ENCODE measurements at regions not wholly inside any gene's neighbourhood (a gene's known extent, or its start where the extent isn't known, plus 50 kb on each side); places are given as distances from the start of the nearest gene placed in this dataset.
"Not testable (repeated sequence)": the region's sequence is repeated elsewhere in the genome, so short reads cannot be mapped to it uniquely, and the experiment has no call there.

DNA sequence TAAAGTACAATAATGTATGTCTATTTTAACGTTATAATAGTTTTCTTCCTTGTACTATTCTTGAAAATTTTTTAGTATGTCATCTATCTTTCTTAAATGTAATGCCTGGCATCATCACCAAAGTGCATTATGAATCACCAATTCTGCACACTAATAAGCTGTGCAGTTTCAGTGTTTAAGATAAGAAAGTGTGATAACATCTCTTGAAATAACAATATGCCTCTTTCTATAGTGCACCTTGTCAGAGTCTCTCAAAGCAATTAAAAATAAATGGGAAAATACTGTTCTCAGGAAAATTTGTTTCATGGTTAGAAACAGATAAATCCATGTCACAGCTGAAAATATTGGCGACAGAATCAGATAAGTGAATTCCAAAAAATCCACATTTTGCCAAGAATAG lies 457.4 kb upstream of the PCDH10 start:
- dilution Hi-C loops (cut with MboI; ENCODE audit: extremely low pct_ligation_motif_present, low sequenced_read_pairs), result no loop called here

DNA sequence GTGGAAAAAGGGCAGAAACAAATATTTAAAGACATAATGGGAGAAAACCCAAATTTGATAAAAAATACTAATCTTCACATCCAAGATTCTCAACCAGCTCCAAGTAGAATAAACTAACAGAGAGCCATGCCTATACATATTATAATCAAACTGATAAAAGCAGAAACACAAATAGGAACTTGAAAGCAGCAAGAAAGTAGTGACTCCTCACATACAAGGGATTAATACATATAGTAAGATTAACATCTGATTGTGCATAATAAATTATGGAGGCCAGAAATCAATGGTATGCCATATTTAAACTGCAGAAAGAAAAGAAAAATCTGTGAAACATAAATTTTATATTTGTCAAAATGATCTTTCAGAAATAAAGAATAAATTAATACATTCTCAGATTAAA lies 454.3 kb upstream of the PCDH10 start:
- no peak for TF ChIP-seq EZH2 (IDR thresholded peaks at IDR 0.05; ENCODE audit: low read length)
- FAIRE-seq, result no peak
- Histone ChIP-seq H3K27me3 (ENCODE audit: control insufficient read depth, extremely low read depth, insufficient read depth, low read length) (no peaks in the 10 kb centered on the region), H3K79me2 (ENCODE audit: control insufficient read depth, insufficient read depth, low read length) (no peaks in the 10 kb centered on the region), H3K36me3 (ENCODE audit: control insufficient read depth in 2 of 2, extremely low read depth in 1 of 2, insufficient read depth in 2 of 2, low read length in 2 of 2) (no peaks in the 10 kb centered on the region), H3K27ac (ENCODE audit: control insufficient read depth, insufficient read depth, low read length) (no peak overlapping the region), H3K9me3 (ENCODE audit: control insufficient read depth, low read depth, low read length) (no peaks in the 10 kb centered on the region), H3K4me3 (ENCODE audit: control insufficient read depth in 2 of 3, extremely low read depth in 1 of 3, insufficient read depth in 2 of 3, low read depth in 1 of 3, low read length in 3 of 3) (no peak overlapping the region), H4K20me1 (ENCODE audit: control insufficient read depth, extremely low read depth, insufficient read depth, low read length) (no peaks in the 10 kb centered on the region), H3K9me1 (ENCODE audit: control insufficient read depth, extremely low read depth, insufficient read depth, low read length) (no peaks in the 10 kb centered on the region), H3K4me2 (ENCODE audit: control insufficient read depth, extremely low read depth, insufficient read depth, low read depth, low read length) (no peak overlapping the region), H2AFZ (ENCODE audit: control insufficient read depth, low read length) (no peak overlapping the region), H3K9ac (ENCODE audit: control insufficient read depth, extremely low read depth, insufficient read depth, low read length) (no peak overlapping the region), H3K4me1 (ENCODE audit: control insufficient read depth, extremely low read depth, insufficient read depth, low read length) (no peaks in the 10 kb centered on the region)
- dilution Hi-C loops (cut with MboI; ENCODE audit: extremely low pct_ligation_motif_present, low sequenced_read_pairs), result no loop called here
- no peak for DNase-seq (ENCODE audit: low read depth, low spot score)

More for the DNA sequence above, 457.4 kb upstream of the PCDH10 start:
- Histone ChIP-seq H3K4me3 (ENCODE audit: control insufficient read depth in 2 of 3, extremely low read depth in 1 of 3, insufficient read depth in 2 of 3, low read depth in 1 of 3, low read length in 3 of 3) (no peak overlapping the region), H3K4me2 (ENCODE audit: control insufficient read depth, extremely low read depth, insufficient read depth, low read depth, low read length) (no peak overlapping the region), H3K4me1 (ENCODE audit: control insufficient read depth, extremely low read depth, insufficient read depth, low read length) (no peaks in the 10 kb centered on the region), H3K9me3 (ENCODE audit: control insufficient read depth, low read depth, low read length) (no peaks in the 10 kb centered on the region), H3K9me1 (ENCODE audit: control insufficient read depth, extremely low read depth, insufficient read depth, low read length) (no peaks in the 10 kb centered on the region), H3K9ac (ENCODE audit: control insufficient read depth, extremely low read depth, insufficient read depth, low read length) (no peak overlapping the region), H3K27me3 (ENCODE audit: control insufficient read depth, extremely low read depth, insufficient read depth, low read length) (no peaks in the 10 kb centered on the region), H2AFZ (ENCODE audit: control insufficient read depth, low read length) (no peak overlapping the region), H4K20me1 (ENCODE audit: control insufficient read depth, extremely low read depth, insufficient read depth, low read length) (no peaks in the 10 kb centered on the region), H3K79me2 (ENCODE audit: control insufficient read depth, insufficient read depth, low read length) (no peaks in the 10 kb centered on the region), H3K36me3 (ENCODE audit: control insufficient read depth in 2 of 2, extremely low read depth in 1 of 2, insufficient read depth in 2 of 2, low read length in 2 of 2) (no peaks in the 10 kb centered on the region), H3K27ac (ENCODE audit: control insufficient read depth, insufficient read depth, low read length) (no peak overlapping the region)
- FAIRE-seq (no peak), DNase-seq (ENCODE audit: low read depth, low spot score) (no peak)
- TF ChIP-seq, protein P1, sequence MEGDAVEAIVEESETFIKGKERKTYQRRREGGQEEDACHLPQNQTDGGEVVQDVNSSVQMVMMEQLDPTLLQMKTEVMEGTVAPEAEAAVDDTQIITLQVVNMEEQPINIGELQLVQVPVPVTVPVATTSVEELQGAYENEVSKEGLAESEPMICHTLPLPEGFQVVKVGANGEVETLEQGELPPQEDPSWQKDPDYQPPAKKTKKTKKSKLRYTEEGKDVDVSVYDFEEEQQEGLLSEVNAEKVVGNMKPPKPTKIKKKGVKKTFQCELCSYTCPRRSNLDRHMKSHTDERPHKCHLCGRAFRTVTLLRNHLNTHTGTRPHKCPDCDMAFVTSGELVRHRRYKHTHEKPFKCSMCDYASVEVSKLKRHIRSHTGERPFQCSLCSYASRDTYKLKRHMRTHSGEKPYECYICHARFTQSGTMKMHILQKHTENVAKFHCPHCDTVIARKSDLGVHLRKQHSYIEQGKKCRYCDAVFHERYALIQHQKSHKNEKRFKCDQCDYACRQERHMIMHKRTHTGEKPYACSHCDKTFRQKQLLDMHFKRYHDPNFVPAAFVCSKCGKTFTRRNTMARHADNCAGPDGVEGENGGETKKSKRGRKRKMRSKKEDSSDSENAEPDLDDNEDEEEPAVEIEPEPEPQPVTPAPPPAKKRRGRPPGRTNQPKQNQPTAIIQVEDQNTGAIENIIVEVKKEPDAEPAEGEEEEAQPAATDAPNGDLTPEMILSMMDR (optimal IDR thresholded peaks at IDR 0.05 in 1 of 3, IDR thresholded peaks at IDR 0.05 in 1 of 3, conservative IDR thresholded peaks at IDR 0.05 in 1 of 3; ENCODE audit: extremely low read depth in 1 of 3, insufficient read depth in 2 of 3, low read length in 3 of 3), result no peak
- TF ChIP-seq EZH2 (IDR thresholded peaks at IDR 0.05; ENCODE audit: low read length), result no peak

DNA sequence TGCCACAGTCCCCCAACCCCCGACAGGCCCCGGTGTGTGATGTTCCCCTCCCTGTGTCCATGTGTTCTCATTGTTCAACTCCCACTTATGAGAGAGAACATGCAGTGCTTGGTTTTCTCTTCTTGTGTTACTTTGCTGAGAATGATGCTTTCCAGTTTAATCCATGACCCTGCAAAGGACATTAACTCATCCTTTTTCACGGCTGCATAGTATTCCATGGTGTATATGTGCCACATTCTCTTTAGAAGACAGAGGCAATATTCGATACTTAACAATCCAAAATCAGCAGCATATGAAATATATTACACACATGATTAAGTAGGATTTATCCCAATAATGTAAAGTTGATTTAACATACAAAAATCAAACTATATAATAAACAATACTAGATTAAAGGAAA lies 451.6 kb upstream of the PCDH10 start:
- H3K9me1 ChIP-seq (ENCODE audit: control insufficient read depth, extremely low read depth, insufficient read depth, low read length); H3K9ac ChIP-seq (ENCODE audit: control insufficient read depth, extremely low read depth, insufficient read depth, low read length); H3K9me3 ChIP-seq (ENCODE audit: control insufficient read depth, low read depth, low read length); H3K27me3 ChIP-seq (ENCODE audit: control insufficient read depth, extremely low read depth, insufficient read depth, low read length); H4K20me1 ChIP-seq (ENCODE audit: control insufficient read depth, extremely low read depth, insufficient read depth, low read length); DNase-seq (ENCODE audit: low read depth, low spot score); H3K79me2 ChIP-seq (ENCODE audit: control insufficient read depth, insufficient read depth, low read length); H3K4me3 ChIP-seq (ENCODE audit: control insufficient read depth in 2 of 3, extremely low read depth in 1 of 3, insufficient read depth in 2 of 3, low read depth in 1 of 3, low read length in 3 of 3); H3K27ac ChIP-seq (ENCODE audit: control insufficient read depth, insufficient read depth, low read length); dilution Hi-C loops (cut with MboI; ENCODE audit: extremely low pct_ligation_motif_present, low sequenced_read_pairs); FAIRE-seq; H3K4me2 ChIP-seq (ENCODE audit: control insufficient read depth, extremely low read depth, insufficient read depth, low read depth, low read length); H3K4me1 ChIP-seq (ENCODE audit: control insufficient read depth, extremely low read depth, insufficient read depth, low read length); H2AFZ ChIP-seq (ENCODE audit: control insufficient read depth, low read length); H3K36me3 ChIP-seq (ENCODE audit: control insufficient read depth in 2 of 2, extremely low read depth in 1 of 2, insufficient read depth in 2 of 2, low read length in 2 of 2): not testable (repeated sequence)
